Heart right ventricle (tissue), 16 donors: ENCODE measurements at regions not wholly inside any gene's neighbourhood (a gene's known extent, or its start where the extent isn't known, plus 50 kb on each side); places are given as distances from the start of the nearest gene placed in this dataset.

Experiments
- ATAC-seq, 8 donors: fragments of 200-7000 bp; cut with Tn5 transposase; one replicate each; pipeline ENCODE4 v1.9.1; 2020; ENCODE audit warnings: mild to moderate bottlenecking in 8 of 8, moderate library complexity in 8 of 8, moderate number of reproducible peaks in 1 of 8
- DNase-seq, 2 donors: peaks; one replicate each; pipeline ENCODE4 v3.0.0-alpha.2; 2020
- H3K27ac ChIP-seq, 10 donors: fragments of 200-600 bp; sonication (generic) in 2 of 10; one replicate each; pipeline versions ENCODE4 v1.5.0 to v1.8.0; 2020 to 2022; ENCODE audit warnings: mild to moderate bottlenecking in 3 of 10
- H3K27me3 ChIP-seq, 7 donors: fragments of 200-600 bp; one replicate each; pipeline ENCODE4 v1.8.0; 2021 to 2022; ENCODE audit warnings: mild to moderate bottlenecking in 2 of 7
- H3K36me3 ChIP-seq, 9 donors: fragments of 200-600 bp; sonication (generic) in 1 of 9; one replicate each; pipeline versions ENCODE4 v1.5.0 to v1.8.0; 2020 to 2022; ENCODE audit warnings: mild to moderate bottlenecking in 2 of 9
- H3K4me1 ChIP-seq, 9 donors: fragments of 200-600 bp; sonication (generic) in 1 of 9; one replicate each; pipeline versions ENCODE4 v1.5.0 to v1.8.0; 2020 to 2022; ENCODE audit warnings: mild to moderate bottlenecking in 4 of 9
- H3K4me3 ChIP-seq, 10 donors: fragments of 200-600 bp; sonication (generic) in 2 of 10; one replicate each; pipeline versions ENCODE4 v1.5.0 to v1.8.0; 2020 to 2022; ENCODE audit warnings: mild to moderate bottlenecking in 7 of 10, moderate library complexity in 2 of 10
- H3K9me3 ChIP-seq, 11 donors: fragments of 200-600 bp in 10 of 11; sonication (generic) in 2 of 11; one replicate each; pipeline versions ENCODE4 v1.5.0 to v1.8.0; 2013 to 2022; ENCODE audit warnings: mild to moderate bottlenecking in 2 of 11, control low read depth in 1 of 11, moderate library complexity in 1 of 11
- WGBS, 2 donors: extraction: QIAGEN DNeasy Blood & Tissue Kit; methylation state at CpG; one replicate each; pipeline ENCODE4 v1.1.7; 2013; ENCODE audit warnings: inconsistent platforms in 1 of 2; 5-methylcytosine and 5-hydroxymethylcytosine counted together
- intact Hi-C, 10 donors: fragments of 100-400 bp; cut with DNase I; formaldehyde crosslinking; loops; one replicate each; pipeline versions ENCODE4 v1.11.1 to v1.14.2; 2022
- TF ChIP-seq, protein P1 (sequence below), 9 donors: fragments of 200-600 bp; sonication (generic) in 2 of 9; IDR thresholded peaks; one replicate each; pipeline versions ENCODE4 v1.5.0 to v1.8.0; 2021 to 2022; ENCODE audit warnings: antibody characterized with exemption in 9 of 9, mild to moderate bottlenecking in 5 of 9, moderate library complexity in 1 of 9
- donor health status: Arrhythmogenic right ventricular cardiomyopathy.
- donor health status: ischemic (EF 13 %, LVEDD 7.1; RV severe dilation, severe dysfunction).
- donor health status: healthy with polysubstance abuse.
- donor health status: DM: no; HTN: yes; CAD: no.
- donor health status: DM: no; HTN: no; CAD: no.
- donor health status: ischemic (EF 25% LVEDD 6.9; RV normal size, moderate dysfunction).
- donor health status: ischemic (EF 25% LVEDD 5.7; RV mildly dilated, moderate dysfunction).
- donor health status: healthy.
- donor health status: DM: yes; HTN: yes; CAD: no.
- donor health status: Ischemic cardiomyopathy.
- donor health status: ischemic (EF 35%, LVEDD 5.7; RV mildly dilated, moderate dysfunction).
- donor health status: nonischemic (EF 11% LVEDD 7.7; RV severe dilation, severe dysfunction).
- donor health status: DM: yes; HTN: yes; CAD: no.
- donor health status: PGD.
- donor health status: ischemic (EF 29% LVEDD 5.4; RV normal size, mild dysfunction).
- donor health status: nonischemic (EF 23%, LVEDD 6.1; RV moderate dilation, normal function).

GRCh38 chr18:29161429-29161828 is 984.5 kb upstream of the CDH2 start:
- Histone ChIP-seq H3K4me1 (peaks cover 0 to 6% (median 0%) of the 10 kb centered on the region in 9 donors), H3K27me3 (no peaks in the 10 kb centered on the region), H3K4me3 (no peak overlapping the region), H3K27ac (no peak overlapping the region), H3K9me3 (no peaks in the 10 kb centered on the region), H3K36me3 (no peaks in the 10 kb centered on the region)
- TF ChIP-seq, protein P1, sequence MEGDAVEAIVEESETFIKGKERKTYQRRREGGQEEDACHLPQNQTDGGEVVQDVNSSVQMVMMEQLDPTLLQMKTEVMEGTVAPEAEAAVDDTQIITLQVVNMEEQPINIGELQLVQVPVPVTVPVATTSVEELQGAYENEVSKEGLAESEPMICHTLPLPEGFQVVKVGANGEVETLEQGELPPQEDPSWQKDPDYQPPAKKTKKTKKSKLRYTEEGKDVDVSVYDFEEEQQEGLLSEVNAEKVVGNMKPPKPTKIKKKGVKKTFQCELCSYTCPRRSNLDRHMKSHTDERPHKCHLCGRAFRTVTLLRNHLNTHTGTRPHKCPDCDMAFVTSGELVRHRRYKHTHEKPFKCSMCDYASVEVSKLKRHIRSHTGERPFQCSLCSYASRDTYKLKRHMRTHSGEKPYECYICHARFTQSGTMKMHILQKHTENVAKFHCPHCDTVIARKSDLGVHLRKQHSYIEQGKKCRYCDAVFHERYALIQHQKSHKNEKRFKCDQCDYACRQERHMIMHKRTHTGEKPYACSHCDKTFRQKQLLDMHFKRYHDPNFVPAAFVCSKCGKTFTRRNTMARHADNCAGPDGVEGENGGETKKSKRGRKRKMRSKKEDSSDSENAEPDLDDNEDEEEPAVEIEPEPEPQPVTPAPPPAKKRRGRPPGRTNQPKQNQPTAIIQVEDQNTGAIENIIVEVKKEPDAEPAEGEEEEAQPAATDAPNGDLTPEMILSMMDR (IDR thresholded peaks at IDR 0.05), result no peak
- intact Hi-C loops, result no loop called here
- no peak for DNase-seq
- ATAC-seq, result no peak

DNA sequence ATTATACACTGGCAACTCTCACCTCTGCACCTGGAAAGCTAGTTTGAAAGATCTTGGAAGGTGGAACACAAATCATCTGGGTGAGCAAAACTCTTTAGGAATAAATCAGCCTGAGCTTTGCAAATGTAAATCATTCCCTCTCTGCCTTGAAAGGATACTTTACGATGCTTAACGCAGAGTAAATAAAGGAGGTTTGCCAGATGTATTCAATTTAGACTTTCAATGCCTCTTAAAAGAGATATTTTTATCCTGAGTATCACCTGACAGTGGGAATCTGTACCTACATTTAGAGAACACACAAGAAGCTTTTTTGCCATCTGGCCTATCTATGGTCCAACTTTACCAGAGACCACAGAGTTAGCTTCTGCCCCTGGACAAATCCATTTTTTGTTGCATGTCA is 983.2 kb upstream of the CDH2 start:
- 32 to 35% methylated on average over 2 of the region's 2 CpGs for WGBS, 2 donors
- ATAC-seq, result no peak
- Histone ChIP-seq H3K27me3 (no peaks in the 10 kb centered on the region), H3K4me1 (peaks cover 0 to 5% (median 0%) of the 10 kb centered on the region in 9 donors), H3K4me3 (no peak overlapping the region), H3K36me3 (no peaks in the 10 kb centered on the region), H3K9me3 (no peaks in the 10 kb centered on the region), H3K27ac (no peak overlapping the region)
- no peak for DNase-seq
- intact Hi-C loops, result no loop called here
- TF ChIP-seq, protein P1 (IDR thresholded peaks at IDR 0.05), result no peak

DNA sequence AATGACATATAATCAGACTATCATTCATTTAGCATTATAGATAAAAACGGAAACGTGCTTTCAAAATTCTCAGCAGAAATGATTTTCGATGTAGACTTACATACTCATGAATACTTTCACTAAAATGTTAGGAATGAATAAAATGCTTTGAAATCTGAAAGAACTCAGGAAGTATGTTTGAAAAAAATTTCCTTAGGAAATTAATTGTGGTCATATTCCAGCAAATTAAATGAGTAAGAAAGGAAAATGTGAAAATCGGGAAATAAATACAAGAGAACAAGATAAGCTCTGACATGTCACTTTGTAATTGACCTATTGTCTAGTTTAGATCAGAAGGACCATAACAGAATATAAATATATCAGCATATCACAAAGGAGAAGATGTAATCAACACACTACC is 981.0 kb upstream of the CDH2 start:
- H3K27me3 ChIP-seq, result no peaks in the 10 kb centered on the region
- intact Hi-C loops, result no loop called here
- ATAC-seq (no peak), DNase-seq (no peak)
- H3K4me3 ChIP-seq, result no peak overlapping the region
- 71 to 90% methylated on average over 4 of the region's 4 CpGs for WGBS, 2 donors
- no peaks in the 10 kb centered on the region for H3K9me3 ChIP-seq
- H3K36me3 ChIP-seq, result no peaks in the 10 kb centered on the region
- no peak overlapping the region for H3K27ac ChIP-seq
- H3K4me1 ChIP-seq, result no peaks in the 10 kb centered on the region
- TF ChIP-seq, protein P1 (IDR thresholded peaks at IDR 0.05), result no peak

GRCh38 chr18:29157057-29157780 is 980.3 kb upstream of the CDH2 start:
- Histone ChIP-seq H3K4me3 (no peak overlapping the region), H3K4me1 (no peaks in the 10 kb centered on the region), H3K27me3 (no peaks in the 10 kb centered on the region), H3K36me3 (no peaks in the 10 kb centered on the region), H3K9me3 (no peaks in the 10 kb centered on the region), H3K27ac (no peak overlapping the region)
- intact Hi-C loops, result no loop called here
- DNase-seq, result no peak
- TF ChIP-seq, protein P1 (IDR thresholded peaks at IDR 0.05), result no peak
- no peak for ATAC-seq
- WGBS, 2 donors, result 91 to 92% methylated on average over 3 of the region's 3 CpGs
